ENCODE measurements at regions not wholly inside any gene's neighbourhood (a gene's known extent, or its start where the extent isn't known, plus 50 kb on each side); places are given as distances from the start of the nearest gene placed in this dataset.

- POLR2A ChIA-PET, result no interaction called here
Measured at GRCh38 chr6:93083337-93084230, 335.8 kb downstream of the EPHA7 start.

GRCh38 chr6:93081901-93082300, 337.5 kb downstream of the EPHA7 start:
- POLR2A ChIA-PET, result no interaction called here
- no peaks in the 10 kb centered on the region for H3K4me1 ChIP-seq (ENCODE audit: control extremely low read depth in 1 of 4, control insufficient read depth in 4 of 4, insufficient read depth in 4 of 4, low read length in 3 of 4)
- H3K4me3 ChIP-seq (ENCODE audit: control insufficient read depth in 1 of 7, extremely low read depth in 1 of 7, insufficient read depth in 4 of 7, low read depth in 2 of 7, low read length in 6 of 7), result no peak overlapping the region
- CTCF ChIA-PET, result no interaction called here
- no CpG with 5 or more reads among the region's 3 CpGs for WGBS (ENCODE audit: insufficient coverage)
- H3K27ac ChIP-seq (ENCODE audit: insufficient read depth in 1 of 2, low read depth in 1 of 2, low read length in 2 of 2, poor library complexity in 1 of 2, severe bottlenecking in 2 of 2), result no peak overlapping the region
- no peaks in the 10 kb centered on the region for H3K36me3 ChIP-seq (ENCODE audit: control insufficient read depth in 4 of 4, insufficient read depth in 4 of 4, low read length in 3 of 4)
- H3K27me3 ChIP-seq (replicated peaks in 2 of 5; ENCODE audit: control insufficient read depth in 4 of 5, insufficient read depth in 5 of 5, low read length in 4 of 5), result no peaks in the 10 kb centered on the region
- no peak for DNase-seq
- no peaks in the 10 kb centered on the region for H3K9me3 ChIP-seq (ENCODE audit: control extremely low read depth in 1 of 5, control insufficient read depth in 4 of 5, insufficient read depth in 2 of 5, low read depth in 1 of 5, low read length in 4 of 5)

More at GRCh38 chr6:93083337-93084230, 335.8 kb downstream of the EPHA7 start:
- H3K9me3 ChIP-seq (ENCODE audit: control extremely low read depth in 1 of 5, control insufficient read depth in 4 of 5, insufficient read depth in 2 of 5, low read depth in 1 of 5, low read length in 4 of 5), result no peaks in the 10 kb centered on the region
- no peak overlapping the region for H3K4me3 ChIP-seq (ENCODE audit: control insufficient read depth in 1 of 7, extremely low read depth in 1 of 7, insufficient read depth in 4 of 7, low read depth in 2 of 7, low read length in 6 of 7)
- H3K27me3 ChIP-seq (replicated peaks in 2 of 5; ENCODE audit: control insufficient read depth in 4 of 5, insufficient read depth in 5 of 5, low read length in 4 of 5), result no peaks in the 10 kb centered on the region
- CTCF ChIA-PET, result interaction anchor here (1.4 kb wide), 1 partner anchor 56 kb away, joined by 3 read pairs; no protein-coding TSS in a partner anchor
- H3K27ac ChIP-seq (ENCODE audit: insufficient read depth in 1 of 2, low read depth in 1 of 2, low read length in 2 of 2, poor library complexity in 1 of 2, severe bottlenecking in 2 of 2), result no peak overlapping the region
- no peaks in the 10 kb centered on the region for H3K36me3 ChIP-seq (ENCODE audit: control insufficient read depth in 4 of 4, insufficient read depth in 4 of 4, low read length in 3 of 4)
- no CpG with 5 or more reads among the region's 1 CpG for WGBS (ENCODE audit: insufficient coverage)
- no peak for DNase-seq
- no peaks in the 10 kb centered on the region for H3K4me1 ChIP-seq (ENCODE audit: control extremely low read depth in 1 of 4, control insufficient read depth in 4 of 4, insufficient read depth in 4 of 4, low read length in 3 of 4)

- no peaks in the 10 kb centered on the region for H3K4me1 ChIP-seq (ENCODE audit: control extremely low read depth in 1 of 4, control insufficient read depth in 4 of 4, insufficient read depth in 4 of 4, low read length in 3 of 4)
- H3K4me3 ChIP-seq (ENCODE audit: control insufficient read depth in 1 of 7, extremely low read depth in 1 of 7, insufficient read depth in 4 of 7, low read depth in 2 of 7, low read length in 6 of 7), result no peak overlapping the region
- CTCF ChIA-PET, result interaction anchor here (0.5 kb wide), 1 partner anchor 20 kb away, joined by 3 read pairs; no protein-coding TSS in a partner anchor
- WGBS (ENCODE audit: insufficient coverage), result 67% methylated on average over 1 of the region's 1 CpG
- H3K9me3 ChIP-seq (ENCODE audit: control extremely low read depth in 1 of 5, control insufficient read depth in 4 of 5, insufficient read depth in 2 of 5, low read depth in 1 of 5, low read length in 4 of 5), result no peaks in the 10 kb centered on the region
- H3K27ac ChIP-seq (ENCODE audit: insufficient read depth in 1 of 2, low read depth in 1 of 2, low read length in 2 of 2, poor library complexity in 1 of 2, severe bottlenecking in 2 of 2), result no peak overlapping the region
- DNase-seq, result no peak
- no peaks in the 10 kb centered on the region for H3K27me3 ChIP-seq (replicated peaks in 2 of 5; ENCODE audit: control insufficient read depth in 4 of 5, insufficient read depth in 5 of 5, low read length in 4 of 5)
- H3K36me3 ChIP-seq (ENCODE audit: control insufficient read depth in 4 of 4, insufficient read depth in 4 of 4, low read length in 3 of 4), result no peaks in the 10 kb centered on the region
- POLR2A ChIA-PET, result no interaction called here
Measured at GRCh38 chr6:93079061-93079460, 340.3 kb downstream of the EPHA7 start.

GRCh38 chr6:93073811-93074210, 345.5 kb downstream of the EPHA7 start:
- ChIA-PET POLR2A (no interaction called here), CTCF (no interaction called here)
- H3K27ac ChIP-seq (ENCODE audit: insufficient read depth in 1 of 2, low read depth in 1 of 2, low read length in 2 of 2, poor library complexity in 1 of 2, severe bottlenecking in 2 of 2), result no peak overlapping the region
- no peak overlapping the region for H3K4me3 ChIP-seq (ENCODE audit: control insufficient read depth in 1 of 7, extremely low read depth in 1 of 7, insufficient read depth in 4 of 7, low read depth in 2 of 7, low read length in 6 of 7)
- H3K27me3 ChIP-seq (replicated peaks in 2 of 5; ENCODE audit: control insufficient read depth in 4 of 5, insufficient read depth in 5 of 5, low read length in 4 of 5), result no peaks in the 10 kb centered on the region
- no peak for DNase-seq
- no peaks in the 10 kb centered on the region for H3K4me1 ChIP-seq (ENCODE audit: control extremely low read depth in 1 of 4, control insufficient read depth in 4 of 4, insufficient read depth in 4 of 4, low read length in 3 of 4)
- no peaks in the 10 kb centered on the region for H3K36me3 ChIP-seq (ENCODE audit: control insufficient read depth in 4 of 4, insufficient read depth in 4 of 4, low read length in 3 of 4)
- H3K9me3 ChIP-seq (ENCODE audit: control extremely low read depth in 1 of 5, control insufficient read depth in 4 of 5, insufficient read depth in 2 of 5, low read depth in 1 of 5, low read length in 4 of 5), result peaks cover 0 to 1% (median 0%) of the 10 kb centered on the region in 5 experiments
- 100% methylated on average over 1 of the region's 5 CpGs for WGBS (ENCODE audit: insufficient coverage)

GRCh38 chr6:93069856-93070255, 349.5 kb downstream of the EPHA7 start:
- CTCF ChIA-PET, result no interaction called here
- 100% methylated on average over 1 of the region's 1 CpG for WGBS (ENCODE audit: insufficient coverage)

GRCh38 chr6:93059911-93060310, 359.4 kb downstream of the EPHA7 start:
- no peaks in the 10 kb centered on the region for H3K9me3 ChIP-seq (ENCODE audit: control extremely low read depth in 1 of 5, control insufficient read depth in 4 of 5, insufficient read depth in 2 of 5, low read depth in 1 of 5, low read length in 4 of 5)
- H3K27me3 ChIP-seq (replicated peaks in 2 of 5; ENCODE audit: control insufficient read depth in 4 of 5, insufficient read depth in 5 of 5, low read length in 4 of 5), result no peaks in the 10 kb centered on the region
- no peaks in the 10 kb centered on the region for H3K36me3 ChIP-seq (ENCODE audit: control insufficient read depth in 4 of 4, insufficient read depth in 4 of 4, low read length in 3 of 4)
- no peaks in the 10 kb centered on the region for H3K4me1 ChIP-seq (ENCODE audit: control extremely low read depth in 1 of 4, control insufficient read depth in 4 of 4, insufficient read depth in 4 of 4, low read length in 3 of 4)
- no peak for DNase-seq
- ChIA-PET CTCF (no interaction called here), POLR2A (no interaction called here)
- WGBS (ENCODE audit: insufficient coverage), result 52% methylated on average over 3 of the region's 3 CpGs
- no peak overlapping the region for H3K27ac ChIP-seq (ENCODE audit: insufficient read depth in 1 of 2, low read depth in 1 of 2, low read length in 2 of 2, poor library complexity in 1 of 2, severe bottlenecking in 2 of 2)
- no peak overlapping the region for H3K4me3 ChIP-seq (ENCODE audit: control insufficient read depth in 1 of 7, extremely low read depth in 1 of 7, insufficient read depth in 4 of 7, low read depth in 2 of 7, low read length in 6 of 7)

More at GRCh38 chr6:93069856-93070255, 349.5 kb downstream of the EPHA7 start:
- no peak overlapping the region for H3K4me3 ChIP-seq (ENCODE audit: control insufficient read depth in 1 of 7, extremely low read depth in 1 of 7, insufficient read depth in 4 of 7, low read depth in 2 of 7, low read length in 6 of 7)
- no peaks in the 10 kb centered on the region for H3K36me3 ChIP-seq (ENCODE audit: control insufficient read depth in 4 of 4, insufficient read depth in 4 of 4, low read length in 3 of 4)
- H3K9me3 ChIP-seq (ENCODE audit: control extremely low read depth in 1 of 5, control insufficient read depth in 4 of 5, insufficient read depth in 2 of 5, low read depth in 1 of 5, low read length in 4 of 5), result peaks cover 0 to 1% (median 0%) of the 10 kb centered on the region in 5 experiments
- H3K27me3 ChIP-seq (replicated peaks in 2 of 5; ENCODE audit: control insufficient read depth in 4 of 5, insufficient read depth in 5 of 5, low read length in 4 of 5), result no peaks in the 10 kb centered on the region
- H3K27ac ChIP-seq (ENCODE audit: insufficient read depth in 1 of 2, low read depth in 1 of 2, low read length in 2 of 2, poor library complexity in 1 of 2, severe bottlenecking in 2 of 2), result no peak overlapping the region
- H3K4me1 ChIP-seq (ENCODE audit: control extremely low read depth in 1 of 4, control insufficient read depth in 4 of 4, insufficient read depth in 4 of 4, low read length in 3 of 4), result no peaks in the 10 kb centered on the region
- POLR2A ChIA-PET, result no interaction called here
- DNase-seq, result no peak

GRCh38 chr6:93057584-93057983, 361.8 kb downstream of the EPHA7 start:
- POLR2A ChIA-PET, result no interaction called here
- no peak overlapping the region for H3K27ac ChIP-seq (ENCODE audit: insufficient read depth in 1 of 2, low read depth in 1 of 2, low read length in 2 of 2, poor library complexity in 1 of 2, severe bottlenecking in 2 of 2)
- H3K27me3 ChIP-seq (replicated peaks in 2 of 5; ENCODE audit: control insufficient read depth in 4 of 5, insufficient read depth in 5 of 5, low read length in 4 of 5), result no peaks in the 10 kb centered on the region
- CTCF ChIA-PET, result no interaction called here
- no peaks in the 10 kb centered on the region for H3K4me1 ChIP-seq (ENCODE audit: control extremely low read depth in 1 of 4, control insufficient read depth in 4 of 4, insufficient read depth in 4 of 4, low read length in 3 of 4)
- H3K36me3 ChIP-seq (ENCODE audit: control insufficient read depth in 4 of 4, insufficient read depth in 4 of 4, low read length in 3 of 4), result no peaks in the 10 kb centered on the region
- H3K9me3 ChIP-seq (ENCODE audit: control extremely low read depth in 1 of 5, control insufficient read depth in 4 of 5, insufficient read depth in 2 of 5, low read depth in 1 of 5, low read length in 4 of 5), result no peaks in the 10 kb centered on the region
- H3K4me3 ChIP-seq (ENCODE audit: control insufficient read depth in 1 of 7, extremely low read depth in 1 of 7, insufficient read depth in 4 of 7, low read depth in 2 of 7, low read length in 6 of 7), result no peak overlapping the region
- no peak for DNase-seq

Data from common myeloid progenitor, CD34-positive (primary cell).